ENCODE measurements at regions not wholly inside any gene's neighbourhood (a gene's known extent, or its start where the extent isn't known, plus 50 kb on each side); places are given as distances from the start of the nearest gene placed in this dataset.
A peak's percentile ranks its signal among the peaks of the same experiment; 100 is the strongest.
"Not testable (repeated sequence)": the region's sequence is repeated elsewhere in the genome, so short reads cannot be mapped to it uniquely, and the experiment has no call there.

DNA sequence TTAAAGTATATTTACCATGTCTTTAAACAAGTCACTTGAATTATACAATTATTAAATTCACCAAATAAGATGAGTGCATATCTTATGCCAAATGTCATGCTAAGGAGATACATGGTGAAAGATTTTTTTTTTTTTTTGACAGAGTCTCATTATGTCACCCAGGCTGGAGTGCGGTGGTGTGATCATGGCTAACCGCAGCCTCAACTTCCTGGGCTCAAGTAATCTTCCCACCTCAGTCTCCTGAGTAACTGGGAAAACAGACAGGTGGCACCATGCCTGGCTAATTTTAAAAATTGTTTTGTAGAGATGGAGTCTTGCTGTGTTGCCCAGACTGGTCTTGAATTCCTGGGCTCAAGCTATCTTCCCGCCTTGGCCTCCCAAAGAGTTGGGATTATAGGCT lies 149.0 kb upstream of the GOT2 start:
- Histone ChIP-seq H3K27me3 (no peaks in the 10 kb centered on the region), H3K4me1 (no peaks in the 10 kb centered on the region), H3K27ac (no peak overlapping the region), H3K9me3 (peaks cover 0 to 20% (median 5%) of the 10 kb centered on the region in 4 donors), H3K36me3 (no peaks in the 10 kb centered on the region), H3K4me3 (no peak overlapping the region)
- DNase-seq, result no peak
- 79 to 90% (median 89%) methylated on average over 3 of the region's 3 CpGs for WGBS, 5 donors
- intact Hi-C loops (cut with DNase I; ENCODE audit: low total_unique reads), result no loop called here
- TF ChIP-seq POLR2AphosphoS5 (IDR thresholded peaks at IDR 0.05) (no peak), POLR2A (IDR thresholded peaks at IDR 0.05) (no peak), EP300 (IDR thresholded peaks at IDR 0.05) (no peak)
- TF ChIP-seq, protein P1, sequence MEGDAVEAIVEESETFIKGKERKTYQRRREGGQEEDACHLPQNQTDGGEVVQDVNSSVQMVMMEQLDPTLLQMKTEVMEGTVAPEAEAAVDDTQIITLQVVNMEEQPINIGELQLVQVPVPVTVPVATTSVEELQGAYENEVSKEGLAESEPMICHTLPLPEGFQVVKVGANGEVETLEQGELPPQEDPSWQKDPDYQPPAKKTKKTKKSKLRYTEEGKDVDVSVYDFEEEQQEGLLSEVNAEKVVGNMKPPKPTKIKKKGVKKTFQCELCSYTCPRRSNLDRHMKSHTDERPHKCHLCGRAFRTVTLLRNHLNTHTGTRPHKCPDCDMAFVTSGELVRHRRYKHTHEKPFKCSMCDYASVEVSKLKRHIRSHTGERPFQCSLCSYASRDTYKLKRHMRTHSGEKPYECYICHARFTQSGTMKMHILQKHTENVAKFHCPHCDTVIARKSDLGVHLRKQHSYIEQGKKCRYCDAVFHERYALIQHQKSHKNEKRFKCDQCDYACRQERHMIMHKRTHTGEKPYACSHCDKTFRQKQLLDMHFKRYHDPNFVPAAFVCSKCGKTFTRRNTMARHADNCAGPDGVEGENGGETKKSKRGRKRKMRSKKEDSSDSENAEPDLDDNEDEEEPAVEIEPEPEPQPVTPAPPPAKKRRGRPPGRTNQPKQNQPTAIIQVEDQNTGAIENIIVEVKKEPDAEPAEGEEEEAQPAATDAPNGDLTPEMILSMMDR (IDR thresholded peaks at IDR 0.05), result no peak

DNA sequence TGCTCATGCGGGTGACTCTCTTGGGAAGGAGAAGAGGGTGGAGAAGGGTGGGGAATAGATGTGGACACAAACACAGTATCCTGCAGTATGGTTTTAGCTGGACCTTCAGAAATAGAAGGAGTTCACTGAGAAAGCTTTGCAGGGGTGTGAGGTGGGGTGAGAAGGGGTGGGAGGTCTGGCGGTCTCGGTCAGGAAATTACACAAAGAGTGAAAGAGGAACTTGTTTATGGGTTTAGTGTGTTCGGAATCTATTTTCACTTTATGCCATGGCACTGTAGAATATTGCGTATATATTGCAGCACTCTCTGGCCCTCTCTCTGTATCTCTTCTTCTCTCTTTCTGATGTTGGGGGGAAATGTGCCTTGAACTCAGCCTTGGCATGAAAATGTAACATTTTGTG lies 148.2 kb upstream of the GOT2 start:
- no peak overlapping the region for H3K4me3 ChIP-seq
- H3K27ac ChIP-seq, result no peak overlapping the region
- 73 to 91% (median 79%) methylated on average over 5 of the region's 5 CpGs for WGBS, 5 donors
- intact Hi-C loops (cut with DNase I; ENCODE audit: low total_unique reads), result no loop called here
- no peaks in the 10 kb centered on the region for H3K36me3 ChIP-seq
- TF ChIP-seq, protein P1 (IDR thresholded peaks at IDR 0.05), result no peak
- TF ChIP-seq EP300 (IDR thresholded peaks at IDR 0.05), result no peak
- no peaks in the 10 kb centered on the region for H3K4me1 ChIP-seq
- H3K27me3 ChIP-seq, result no peaks in the 10 kb centered on the region
- H3K9me3 ChIP-seq, result peaks cover 0 to 21% (median 5%) of the 10 kb centered on the region in 4 donors
- DNase-seq, result peak in 1 of 2 donors; percentile 7

DNA sequence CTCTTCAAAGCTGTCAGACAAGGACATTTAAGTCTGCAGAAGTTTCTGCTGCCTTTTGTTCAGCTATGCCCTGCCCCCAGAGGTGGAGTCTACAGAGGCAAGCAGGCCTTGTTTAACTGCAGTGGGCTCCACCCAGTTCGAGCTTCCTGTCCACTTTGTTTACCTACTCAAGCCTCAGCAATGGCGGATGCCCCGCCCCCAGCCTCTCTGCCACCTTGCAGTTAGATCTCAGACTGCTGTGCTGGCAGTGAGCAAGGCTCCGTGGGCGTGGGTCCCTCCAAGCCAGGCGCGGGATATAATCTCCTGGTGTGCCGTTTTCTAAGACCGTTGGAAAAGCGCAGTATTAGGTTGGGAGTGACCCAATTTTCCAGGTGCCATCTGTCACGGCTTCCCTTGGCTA lies 144.5 kb upstream of the GOT2 start:
- H3K4me3 ChIP-seq; H3K27me3 ChIP-seq; intact Hi-C loops (cut with DNase I; ENCODE audit: low total_unique reads); DNase-seq; H3K4me1 ChIP-seq; H3K27ac ChIP-seq; H3K36me3 ChIP-seq: not testable (repeated sequence)
- WGBS, 5 donors, result 85 to 91% (median 89%) methylated on average over 11 of the region's 11 CpGs
- peaks cover 0 to 21% (median 5%) of the 10 kb centered on the region in 4 donors for H3K9me3 ChIP-seq

DNA sequence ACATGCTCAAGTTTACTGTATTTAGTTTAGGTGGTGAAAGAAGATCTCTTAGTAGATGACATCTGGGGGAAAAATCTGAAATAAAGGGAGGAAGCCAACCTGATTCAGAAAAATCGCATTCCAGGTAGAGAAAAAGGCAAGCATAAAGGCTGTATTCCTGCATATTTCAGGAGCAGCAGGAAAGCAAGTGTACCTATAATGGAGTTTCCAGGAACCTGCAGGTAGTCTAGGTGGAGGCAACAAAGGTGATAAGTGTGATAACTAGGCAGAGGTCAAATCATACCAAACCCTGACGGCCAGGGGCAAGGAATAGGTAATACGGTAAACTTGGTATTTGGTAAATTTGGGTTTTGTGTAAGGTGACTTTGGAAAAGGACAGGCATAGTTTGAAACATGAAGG lies 132.8 kb upstream of the GOT2 start:
- no peak for DNase-seq
- H3K4me3 ChIP-seq, result no peak overlapping the region
- H3K27me3 ChIP-seq, result no peaks in the 10 kb centered on the region
- WGBS, 5 donors, result 45 to 78% (median 69%) methylated on average over 3 of the region's 3 CpGs
- no peaks in the 10 kb centered on the region for H3K36me3 ChIP-seq
- TF ChIP-seq POLR2AphosphoS5 (IDR thresholded peaks at IDR 0.05), result no peak
- H3K9me3 ChIP-seq, result no peaks in the 10 kb centered on the region
- H3K4me1 ChIP-seq, result no peaks in the 10 kb centered on the region
- intact Hi-C loops (cut with DNase I; ENCODE audit: low total_unique reads), result no loop called here
- no peak overlapping the region for H3K27ac ChIP-seq

DNA sequence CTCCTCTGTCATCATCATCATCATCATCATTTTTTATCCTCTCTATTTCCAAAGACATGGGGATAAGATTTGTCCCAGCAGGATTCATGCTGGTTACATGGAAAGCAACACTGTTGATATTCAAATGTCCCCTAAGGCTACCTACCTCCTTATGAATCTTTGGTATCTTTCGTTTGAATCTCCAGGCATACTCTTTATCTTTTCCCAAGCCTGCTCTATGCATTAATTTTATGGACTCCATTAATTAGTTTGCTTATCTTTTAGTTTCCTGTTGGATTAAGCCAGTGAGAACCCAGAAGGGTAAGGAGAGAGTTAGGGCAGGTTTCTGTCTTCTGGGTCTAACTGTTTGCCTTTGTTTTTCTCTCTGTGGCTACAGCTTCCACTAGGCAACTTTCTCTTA lies 129.6 kb upstream of the GOT2 start:
- Histone ChIP-seq H3K9me3 (no peaks in the 10 kb centered on the region), H3K27ac (no peak overlapping the region), H3K36me3 (no peaks in the 10 kb centered on the region), H3K4me3 (no peak overlapping the region), H3K27me3 (no peaks in the 10 kb centered on the region), H3K4me1 (no peaks in the 10 kb centered on the region)
- WGBS, 5 donors, result 63 to 82% (median 69%) methylated on average over 1 of the region's 1 CpG
- TF ChIP-seq, protein P1 (IDR thresholded peaks at IDR 0.05), result no peak
- TF ChIP-seq POLR2AphosphoS5 (IDR thresholded peaks at IDR 0.05) (no peak), EP300 (IDR thresholded peaks at IDR 0.05) (no peak), POLR2A (IDR thresholded peaks at IDR 0.05) (no peak)
- intact Hi-C loops (cut with DNase I; ENCODE audit: low total_unique reads), result no loop called here
- no peak for DNase-seq

DNA sequence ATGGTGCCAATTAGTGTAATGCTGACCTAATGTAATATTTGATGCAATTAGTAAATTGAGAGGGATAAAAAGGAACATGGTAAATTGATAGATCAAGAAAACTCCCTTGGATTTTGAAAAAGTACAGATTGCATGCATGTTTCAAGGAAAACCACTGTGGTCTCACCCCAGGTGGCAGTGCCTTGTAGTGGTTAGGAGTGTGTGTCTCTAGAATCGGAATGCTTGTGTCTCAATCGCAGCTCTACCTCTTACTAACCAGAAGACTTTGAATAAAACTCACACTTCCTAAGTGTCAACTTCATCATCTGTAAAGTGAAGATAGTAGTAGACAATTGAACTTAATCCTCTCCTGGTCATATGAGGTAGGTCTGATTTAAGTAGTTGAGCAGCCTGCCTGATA lies 128.9 kb upstream of the GOT2 start:
- DNase-seq, result no peak
- 72 to 85% (median 78%) methylated on average over 2 of the region's 2 CpGs for WGBS, 5 donors
- TF ChIP-seq POLR2A (IDR thresholded peaks at IDR 0.05) (no peak), POLR2AphosphoS5 (IDR thresholded peaks at IDR 0.05) (no peak), EP300 (IDR thresholded peaks at IDR 0.05) (no peak)
- TF ChIP-seq, protein P1 (IDR thresholded peaks at IDR 0.05), result no peak
- no peaks in the 10 kb centered on the region for H3K27me3 ChIP-seq
- H3K36me3 ChIP-seq, result no peaks in the 10 kb centered on the region
- H3K9me3 ChIP-seq, result no peaks in the 10 kb centered on the region
- intact Hi-C loops (cut with DNase I; ENCODE audit: low total_unique reads), result no loop called here
- no peaks in the 10 kb centered on the region for H3K4me1 ChIP-seq
- H3K27ac ChIP-seq, result no peak overlapping the region
- H3K4me3 ChIP-seq, result no peak overlapping the region

All from stomach (tissue), 8 donors.